ENCODE measurements at regions not wholly inside any gene's neighbourhood (a gene's known extent, or its start where the extent isn't known, plus 50 kb on each side); places are given as distances from the start of the nearest gene placed in this dataset.

DNA sequence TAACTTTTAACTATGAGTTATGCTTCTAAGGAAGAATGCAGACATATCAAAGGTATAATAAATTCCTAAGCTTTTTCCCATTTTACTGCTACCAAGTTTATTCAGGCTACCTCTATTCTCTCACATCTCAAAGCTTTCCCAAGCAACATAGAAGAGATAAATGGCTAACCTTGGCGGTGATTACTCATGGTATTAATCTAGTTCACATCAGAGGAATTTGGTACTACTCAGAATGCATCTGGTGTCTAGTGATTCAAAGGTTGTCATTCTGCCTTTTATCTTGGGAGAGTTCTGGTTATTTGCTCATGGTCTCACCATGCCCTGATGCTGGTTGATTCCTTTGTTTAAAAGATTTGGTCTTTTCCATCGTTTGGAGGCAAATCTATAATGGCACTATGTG, 182.7 kb downstream of the TAF11L14 start:
- Histone ChIP-seq H3K36me3 (no peaks in the 10 kb centered on the region), H3K27me3 (no peaks in the 10 kb centered on the region), H3K27ac (no peak overlapping the region), H3K4me1 (no peaks in the 10 kb centered on the region), H3K4me3 (no peak overlapping the region), H3K9me3 (no peaks in the 10 kb centered on the region)
- DNase-seq (no peak), ATAC-seq (no peak)
- intact Hi-C loops (cut with DNase I; ENCODE audit: low total_unique reads) (no loop called here), in situ Hi-C loops (cut with MboI; ENCODE audit: low sequenced_read_pairs in 4 of 4) (no loop called here)
- no peak for TF ChIP-seq POLR2A (IDR thresholded peaks at IDR 0.05)
- TF ChIP-seq, protein P1, sequence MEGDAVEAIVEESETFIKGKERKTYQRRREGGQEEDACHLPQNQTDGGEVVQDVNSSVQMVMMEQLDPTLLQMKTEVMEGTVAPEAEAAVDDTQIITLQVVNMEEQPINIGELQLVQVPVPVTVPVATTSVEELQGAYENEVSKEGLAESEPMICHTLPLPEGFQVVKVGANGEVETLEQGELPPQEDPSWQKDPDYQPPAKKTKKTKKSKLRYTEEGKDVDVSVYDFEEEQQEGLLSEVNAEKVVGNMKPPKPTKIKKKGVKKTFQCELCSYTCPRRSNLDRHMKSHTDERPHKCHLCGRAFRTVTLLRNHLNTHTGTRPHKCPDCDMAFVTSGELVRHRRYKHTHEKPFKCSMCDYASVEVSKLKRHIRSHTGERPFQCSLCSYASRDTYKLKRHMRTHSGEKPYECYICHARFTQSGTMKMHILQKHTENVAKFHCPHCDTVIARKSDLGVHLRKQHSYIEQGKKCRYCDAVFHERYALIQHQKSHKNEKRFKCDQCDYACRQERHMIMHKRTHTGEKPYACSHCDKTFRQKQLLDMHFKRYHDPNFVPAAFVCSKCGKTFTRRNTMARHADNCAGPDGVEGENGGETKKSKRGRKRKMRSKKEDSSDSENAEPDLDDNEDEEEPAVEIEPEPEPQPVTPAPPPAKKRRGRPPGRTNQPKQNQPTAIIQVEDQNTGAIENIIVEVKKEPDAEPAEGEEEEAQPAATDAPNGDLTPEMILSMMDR (IDR thresholded peaks at IDR 0.05 in 4 of 5, conservative IDR thresholded peaks at IDR 0.05 in 1 of 5) = no peak

DNA sequence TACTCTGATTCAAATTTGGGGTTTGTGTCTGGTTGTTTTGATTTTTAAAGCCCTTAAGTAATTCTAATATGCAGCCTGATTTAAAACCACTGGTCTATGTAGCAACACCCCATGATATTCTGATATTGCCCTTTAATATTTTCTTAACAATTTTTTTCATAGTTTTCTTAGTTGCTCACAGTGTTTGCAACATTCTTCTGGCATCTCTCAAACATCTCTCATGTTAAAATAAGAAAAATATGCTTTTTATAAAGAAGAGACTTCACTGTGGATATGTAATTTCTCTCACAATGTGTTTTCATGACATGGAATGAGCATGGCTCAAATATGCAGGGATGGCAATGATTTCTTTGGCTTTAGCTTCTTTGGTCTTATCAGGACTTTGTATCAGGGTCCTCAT, 183.7 kb downstream of the TAF11L14 start:
- intact Hi-C loops (cut with DNase I; ENCODE audit: low total_unique reads) (no loop called here), in situ Hi-C loops (cut with MboI; ENCODE audit: low sequenced_read_pairs in 4 of 4) (no loop called here)
- Histone ChIP-seq H3K36me3 (no peaks in the 10 kb centered on the region), H3K9me3 (no peaks in the 10 kb centered on the region), H3K27ac (no peak overlapping the region), H3K4me1 (no peaks in the 10 kb centered on the region), H3K4me3 (no peak overlapping the region), H3K27me3 (no peaks in the 10 kb centered on the region)
- DNase-seq = no peak
- TF ChIP-seq, protein P1 (IDR thresholded peaks at IDR 0.05 in 4 of 5, conservative IDR thresholded peaks at IDR 0.05 in 1 of 5) = no peak
- TF ChIP-seq POLR2A (IDR thresholded peaks at IDR 0.05) = no peak
- no peak for ATAC-seq

DNA sequence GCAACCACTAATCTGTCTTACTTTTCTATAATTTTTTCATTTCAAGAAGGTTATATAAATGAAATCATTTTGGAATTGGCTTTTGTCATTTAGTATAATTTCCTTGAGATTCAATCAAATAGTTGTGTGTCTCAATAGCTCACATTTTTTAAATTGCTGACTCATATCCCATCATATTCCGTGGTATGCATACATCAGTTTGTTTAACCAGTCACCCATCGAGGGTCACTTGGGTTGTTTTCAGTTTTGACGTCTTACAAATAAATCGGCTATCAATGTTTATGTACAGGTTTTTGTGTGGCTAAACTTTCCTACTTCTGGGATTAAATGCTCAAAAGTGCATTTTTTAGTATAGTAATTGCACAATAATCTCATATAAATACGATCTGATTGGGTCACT, 185.5 kb downstream of the TAF11L14 start:
- no peak overlapping the region for H3K27ac ChIP-seq
- H3K4me1 ChIP-seq = no peaks in the 10 kb centered on the region
- no peak for ATAC-seq
- no peaks in the 10 kb centered on the region for H3K27me3 ChIP-seq
- no peaks in the 10 kb centered on the region for H3K36me3 ChIP-seq
- TF ChIP-seq, protein P1 (IDR thresholded peaks at IDR 0.05 in 4 of 5, conservative IDR thresholded peaks at IDR 0.05 in 1 of 5) = no peak
- no peak for TF ChIP-seq POLR2A (IDR thresholded peaks at IDR 0.05)
- in situ Hi-C loops (cut with MboI; ENCODE audit: low sequenced_read_pairs in 4 of 4) = no loop called here
- intact Hi-C loops (cut with DNase I; ENCODE audit: low total_unique reads) = no loop called here
- no peak for DNase-seq
- no peak overlapping the region for H3K4me3 ChIP-seq
- H3K9me3 ChIP-seq = no peaks in the 10 kb centered on the region

DNA sequence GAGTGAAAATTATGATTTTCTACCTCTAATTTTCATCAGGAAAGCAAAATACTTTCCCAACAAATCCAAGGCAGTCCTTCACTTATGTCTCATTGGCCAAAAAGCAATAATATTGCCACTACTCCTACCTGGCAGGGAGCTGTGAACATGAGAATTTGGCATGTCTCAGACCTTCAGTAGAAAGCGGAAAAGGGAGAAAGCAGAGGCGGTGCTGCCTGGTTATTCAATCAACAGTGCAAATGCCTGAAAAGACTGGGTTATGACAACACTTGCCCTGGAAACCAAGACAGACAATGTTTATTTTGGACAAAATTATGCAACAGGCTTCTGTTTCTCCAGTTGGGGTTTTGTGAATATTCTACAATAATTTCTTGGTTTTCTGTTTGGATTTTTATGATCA, 194.4 kb downstream of the TAF11L14 start:
- H3K27ac ChIP-seq = no peak overlapping the region
- no peaks in the 10 kb centered on the region for H3K36me3 ChIP-seq
- no peaks in the 10 kb centered on the region for H3K4me1 ChIP-seq
- no peaks in the 10 kb centered on the region for H3K9me3 ChIP-seq
- TF ChIP-seq, protein P1 (IDR thresholded peaks at IDR 0.05 in 4 of 5, conservative IDR thresholded peaks at IDR 0.05 in 1 of 5) = no peak
- TF ChIP-seq POLR2A (IDR thresholded peaks at IDR 0.05) = no peak
- no peaks in the 10 kb centered on the region for H3K27me3 ChIP-seq
- no peak overlapping the region for H3K4me3 ChIP-seq
- in situ Hi-C loops (cut with MboI; ENCODE audit: low sequenced_read_pairs in 4 of 4) (no loop called here), intact Hi-C loops (cut with DNase I; ENCODE audit: low total_unique reads) (no loop called here)
- ATAC-seq = no peak
- DNase-seq = no peak

DNA sequence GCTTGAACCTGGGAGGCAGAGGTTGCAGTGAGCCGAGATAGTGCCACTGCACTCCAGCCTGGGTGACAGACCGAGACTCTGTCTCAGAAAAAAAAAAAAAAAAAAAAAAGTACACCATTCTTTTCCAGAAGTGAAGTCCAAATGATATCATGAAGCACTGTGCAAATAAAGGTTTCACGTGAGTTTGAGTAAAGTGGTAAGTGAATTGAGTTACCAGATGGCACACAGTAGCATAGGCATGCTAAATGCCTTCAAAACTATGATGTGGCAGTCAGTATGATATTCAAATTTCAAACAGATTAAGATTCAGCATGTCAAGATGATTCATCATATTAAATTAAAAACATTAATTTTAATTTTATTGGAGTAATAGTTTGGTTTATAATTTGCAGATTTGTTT, 195.2 kb downstream of the TAF11L14 start:
- in situ Hi-C loops (cut with MboI; ENCODE audit: low sequenced_read_pairs in 4 of 4) = no loop called here
- DNase-seq (no peak), ATAC-seq (no peak)
- intact Hi-C loops (cut with DNase I; ENCODE audit: low total_unique reads) = no loop called here
- H3K4me1 ChIP-seq = no peaks in the 10 kb centered on the region
- no peak overlapping the region for H3K27ac ChIP-seq
- no peaks in the 10 kb centered on the region for H3K27me3 ChIP-seq
- TF ChIP-seq POLR2A (IDR thresholded peaks at IDR 0.05) = no peak
- TF ChIP-seq, protein P1 (IDR thresholded peaks at IDR 0.05 in 4 of 5, conservative IDR thresholded peaks at IDR 0.05 in 1 of 5) = no peak
- H3K36me3 ChIP-seq = no peaks in the 10 kb centered on the region
- no peaks in the 10 kb centered on the region for H3K9me3 ChIP-seq
- no peak overlapping the region for H3K4me3 ChIP-seq
